ENCODE measurements at regions not wholly inside any gene's neighbourhood (a gene's known extent, or its start where the extent isn't known, plus 50 kb on each side); places are given as distances from the start of the nearest gene placed in this dataset.

DNA sequence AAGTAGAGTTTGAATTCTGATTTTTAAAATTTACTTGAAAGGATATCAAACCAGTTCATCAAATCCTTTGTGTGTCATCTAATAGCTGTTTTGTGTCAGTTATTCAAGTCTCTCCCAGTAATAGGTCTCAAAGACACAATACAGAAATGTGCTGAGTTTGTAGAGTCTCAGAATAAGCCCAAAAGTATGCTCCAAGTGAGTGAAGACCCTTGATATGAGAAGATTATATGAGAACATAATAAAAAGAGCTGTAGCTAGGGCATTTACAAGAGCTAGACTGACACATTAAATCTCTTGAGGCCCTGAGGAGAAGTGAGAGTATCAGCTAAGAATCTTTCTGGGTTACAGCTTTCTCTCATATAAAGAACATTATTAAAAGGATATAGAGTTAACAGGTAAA, 721.0 kb upstream of the ARRDC3 start:
- Histone ChIP-seq H3K9ac (ENCODE audit: low read depth, low read length) (no peak overlapping the region), H3K27me3 (ENCODE audit: control insufficient read depth, insufficient read depth, low read length) (no peaks in the 10 kb centered on the region), H3K4me3 (ENCODE audit: low read depth, low read length) (no peak overlapping the region), H3K27ac (ENCODE audit: low read depth, low read length) (no peak overlapping the region), H3K4me1 (ENCODE audit: control insufficient read depth, insufficient read depth, low read length) (no peaks in the 10 kb centered on the region), H3K9me3 (ENCODE audit: control insufficient read depth, insufficient read depth, low read length) (no peaks in the 10 kb centered on the region), H3K36me3 (ENCODE audit: control insufficient read depth, insufficient read depth, low read length) (no peaks in the 10 kb centered on the region)

DNA sequence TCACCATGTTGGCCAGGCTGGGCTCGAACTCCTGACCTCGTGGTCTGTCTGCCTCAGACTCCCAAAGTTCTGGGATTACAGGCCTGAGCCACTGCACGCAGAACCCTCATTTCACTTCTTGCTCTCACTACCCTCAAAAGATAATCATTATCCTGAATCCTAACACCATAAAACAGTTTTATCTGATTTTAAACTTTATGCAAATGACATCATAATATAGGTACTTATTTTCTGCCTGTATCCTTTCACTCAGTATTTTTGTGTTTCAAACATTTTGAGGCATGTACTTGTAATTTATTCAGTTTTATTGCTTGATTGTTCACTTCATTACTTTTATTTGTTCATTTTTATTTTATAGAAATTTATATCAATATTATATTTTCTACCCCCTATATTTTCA, 719.2 kb upstream of the ARRDC3 start:
- H3K9ac ChIP-seq (ENCODE audit: low read depth, low read length) = no peak overlapping the region
- no peaks in the 10 kb centered on the region for H3K36me3 ChIP-seq (ENCODE audit: control insufficient read depth, insufficient read depth, low read length)
- H3K4me3 ChIP-seq (ENCODE audit: low read depth, low read length) = no peak overlapping the region
- no peaks in the 10 kb centered on the region for H3K27me3 ChIP-seq (ENCODE audit: control insufficient read depth, insufficient read depth, low read length)
- H3K4me1 ChIP-seq (ENCODE audit: control insufficient read depth, insufficient read depth, low read length) = no peaks in the 10 kb centered on the region
- H3K27ac ChIP-seq (ENCODE audit: low read depth, low read length) = no peak overlapping the region
- no peaks in the 10 kb centered on the region for H3K9me3 ChIP-seq (ENCODE audit: control insufficient read depth, insufficient read depth, low read length)

DNA sequence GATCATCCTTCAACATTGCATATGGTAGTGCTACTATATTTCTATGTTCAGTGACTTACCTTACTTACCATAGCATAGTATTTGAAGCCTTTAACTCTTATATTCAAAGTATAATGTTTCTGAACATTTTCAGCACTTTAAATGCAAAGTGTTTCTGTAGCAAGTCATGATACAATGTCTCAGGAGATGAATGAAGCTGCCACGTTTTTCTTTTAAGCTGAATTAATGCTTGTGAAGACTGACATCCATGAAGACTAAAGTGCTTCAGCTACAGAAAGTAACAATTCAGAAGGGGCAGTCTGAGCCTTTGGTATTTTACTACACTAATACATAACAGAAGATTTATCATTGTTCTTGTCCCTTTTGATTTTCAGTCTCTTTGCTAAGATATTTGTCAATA, 709.1 kb upstream of the ARRDC3 start:
- H3K9ac ChIP-seq (ENCODE audit: low read depth, low read length) = no peak overlapping the region

GRCh38 chr5:92086059-92086811, 703.1 kb upstream of the ARRDC3 start:
- Histone ChIP-seq H3K9ac (ENCODE audit: low read depth, low read length) (no peak overlapping the region), H3K4me1 (ENCODE audit: control insufficient read depth, insufficient read depth, low read length) (no peaks in the 10 kb centered on the region), H3K27me3 (ENCODE audit: control insufficient read depth, insufficient read depth, low read length) (no peaks in the 10 kb centered on the region), H3K36me3 (ENCODE audit: control insufficient read depth, insufficient read depth, low read length) (no peaks in the 10 kb centered on the region), H3K4me3 (ENCODE audit: low read depth, low read length) (no peak overlapping the region), H3K27ac (ENCODE audit: low read depth, low read length) (no peak overlapping the region), H3K9me3 (ENCODE audit: control insufficient read depth, insufficient read depth, low read length) (no peaks in the 10 kb centered on the region)

More for the DNA sequence above, 709.1 kb upstream of the ARRDC3 start:
- Histone ChIP-seq H3K4me1 (ENCODE audit: control insufficient read depth, insufficient read depth, low read length) (no peaks in the 10 kb centered on the region), H3K27ac (ENCODE audit: low read depth, low read length) (no peak overlapping the region), H3K36me3 (ENCODE audit: control insufficient read depth, insufficient read depth, low read length) (no peaks in the 10 kb centered on the region), H3K9me3 (ENCODE audit: control insufficient read depth, insufficient read depth, low read length) (no peaks in the 10 kb centered on the region), H3K4me3 (ENCODE audit: low read depth, low read length) (no peak overlapping the region), H3K27me3 (ENCODE audit: control insufficient read depth, insufficient read depth, low read length) (no peaks in the 10 kb centered on the region)

- H3K36me3 ChIP-seq (ENCODE audit: control insufficient read depth, insufficient read depth, low read length) = no peaks in the 10 kb centered on the region
- no peak overlapping the region for H3K4me3 ChIP-seq (ENCODE audit: low read depth, low read length)
- H3K27ac ChIP-seq (ENCODE audit: low read depth, low read length) = no peak overlapping the region
- H3K9me3 ChIP-seq (ENCODE audit: control insufficient read depth, insufficient read depth, low read length) = no peaks in the 10 kb centered on the region
- H3K4me1 ChIP-seq (ENCODE audit: control insufficient read depth, insufficient read depth, low read length) = no peaks in the 10 kb centered on the region
- no peaks in the 10 kb centered on the region for H3K27me3 ChIP-seq (ENCODE audit: control insufficient read depth, insufficient read depth, low read length)
- no peak overlapping the region for H3K9ac ChIP-seq (ENCODE audit: low read depth, low read length)
These were observed 699.0 kb upstream of the ARRDC3 start for GRCh38 chr5:92081958-92082712.

DNA sequence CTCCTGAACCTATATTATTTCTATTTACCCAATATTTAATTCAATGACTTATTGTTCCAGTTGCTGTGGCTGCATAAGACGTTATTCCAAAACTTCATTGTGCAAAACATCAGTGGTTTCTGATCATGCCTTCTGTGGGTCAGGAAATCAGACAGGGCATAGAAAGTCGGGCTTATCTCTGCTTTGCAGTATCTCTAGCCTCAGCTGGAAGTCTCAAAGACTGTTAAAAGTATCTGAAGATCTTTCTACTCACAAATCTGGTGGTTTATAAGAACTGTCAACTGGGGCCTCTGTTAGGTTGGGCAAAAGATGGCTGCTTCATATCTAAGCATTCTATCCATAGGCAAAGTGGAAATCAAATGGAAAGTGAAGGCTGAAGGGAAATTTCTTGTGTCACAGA, 687.7 kb upstream of the ARRDC3 start:
- Histone ChIP-seq H3K27me3 (ENCODE audit: control insufficient read depth, insufficient read depth, low read length) (no peaks in the 10 kb centered on the region), H3K9me3 (ENCODE audit: control insufficient read depth, insufficient read depth, low read length) (peaks cover 16% of the 10 kb centered on the region), H3K36me3 (ENCODE audit: control insufficient read depth, insufficient read depth, low read length) (no peaks in the 10 kb centered on the region), H3K4me3 (ENCODE audit: low read depth, low read length) (no peak overlapping the region), H3K27ac (ENCODE audit: low read depth, low read length) (no peak overlapping the region), H3K9ac (ENCODE audit: low read depth, low read length) (no peak overlapping the region), H3K4me1 (ENCODE audit: control insufficient read depth, insufficient read depth, low read length) (no peaks in the 10 kb centered on the region)

DNA sequence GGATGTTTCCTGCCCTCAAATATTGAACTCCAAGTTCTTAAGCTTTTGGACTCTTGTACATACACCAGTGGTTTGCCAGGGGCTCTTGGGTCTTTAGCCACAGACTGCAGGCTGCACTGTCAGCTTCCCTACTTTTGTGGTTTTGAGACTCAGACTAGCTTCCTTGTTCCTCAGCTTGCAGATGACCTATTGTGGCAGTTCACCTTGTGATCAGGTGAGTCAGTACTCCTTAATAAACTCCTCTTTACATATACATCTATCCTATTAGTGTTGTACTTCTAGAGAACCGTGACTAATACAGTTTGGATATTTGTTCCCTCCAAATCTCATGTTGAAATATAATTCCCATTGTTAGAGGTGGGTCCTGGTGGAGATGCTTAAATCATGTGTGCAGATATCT, 681.9 kb upstream of the ARRDC3 start:
- H3K9ac ChIP-seq (ENCODE audit: low read depth, low read length) = no peak overlapping the region
- H3K4me3 ChIP-seq (ENCODE audit: low read depth, low read length) = no peak overlapping the region
- H3K4me1 ChIP-seq (ENCODE audit: control insufficient read depth, insufficient read depth, low read length) = no peaks in the 10 kb centered on the region
- H3K27ac ChIP-seq (ENCODE audit: low read depth, low read length) = no peak overlapping the region
- no peaks in the 10 kb centered on the region for H3K27me3 ChIP-seq (ENCODE audit: control insufficient read depth, insufficient read depth, low read length)
- H3K9me3 ChIP-seq (ENCODE audit: control insufficient read depth, insufficient read depth, low read length) = peaks cover 38% of the 10 kb centered on the region
- no peaks in the 10 kb centered on the region for H3K36me3 ChIP-seq (ENCODE audit: control insufficient read depth, insufficient read depth, low read length)

- no peak overlapping the region for H3K9ac ChIP-seq (ENCODE audit: low read depth, low read length)
- H3K27ac ChIP-seq (ENCODE audit: low read depth, low read length) = no peak overlapping the region
- H3K4me3 ChIP-seq (ENCODE audit: low read depth, low read length) = no peak overlapping the region
- no peaks in the 10 kb centered on the region for H3K36me3 ChIP-seq (ENCODE audit: control insufficient read depth, insufficient read depth, low read length)
- H3K9me3 ChIP-seq (ENCODE audit: control insufficient read depth, insufficient read depth, low read length) = no peaks in the 10 kb centered on the region
- no peaks in the 10 kb centered on the region for H3K4me1 ChIP-seq (ENCODE audit: control insufficient read depth, insufficient read depth, low read length)
- H3K27me3 ChIP-seq (ENCODE audit: control insufficient read depth, insufficient read depth, low read length) = no peaks in the 10 kb centered on the region
These were observed 668.6 kb upstream of the ARRDC3 start for GRCh38 chr5:92051741-92052140.

DNA sequence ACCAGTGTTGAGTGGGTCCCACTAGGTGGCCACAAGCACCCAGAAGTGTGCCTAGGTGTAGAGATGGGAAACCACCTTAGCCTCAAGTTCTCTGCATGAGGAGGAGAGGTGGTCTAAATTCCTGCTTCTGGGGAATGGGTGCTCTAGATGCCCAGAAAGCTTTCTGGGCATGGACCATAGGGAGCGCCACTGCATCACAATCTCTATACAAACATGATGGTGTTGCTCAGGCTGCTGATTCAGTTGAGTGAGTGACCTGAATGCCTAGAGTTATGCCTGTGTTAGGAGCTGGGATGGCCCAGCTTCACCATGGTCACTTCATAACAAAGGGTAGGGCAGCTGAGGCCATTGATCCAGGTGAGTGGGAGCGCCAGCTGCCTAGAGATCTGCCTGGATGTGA, 667.9 kb upstream of the ARRDC3 start:
- H3K27ac ChIP-seq (ENCODE audit: low read depth, low read length) = no peak overlapping the region
- no peaks in the 10 kb centered on the region for H3K4me1 ChIP-seq (ENCODE audit: control insufficient read depth, insufficient read depth, low read length)
- H3K27me3 ChIP-seq (ENCODE audit: control insufficient read depth, insufficient read depth, low read length) = no peaks in the 10 kb centered on the region
- H3K4me3 ChIP-seq (ENCODE audit: low read depth, low read length) = no peak overlapping the region
- H3K36me3 ChIP-seq (ENCODE audit: control insufficient read depth, insufficient read depth, low read length) = no peaks in the 10 kb centered on the region
- no peaks in the 10 kb centered on the region for H3K9me3 ChIP-seq (ENCODE audit: control insufficient read depth, insufficient read depth, low read length)
- H3K9ac ChIP-seq (ENCODE audit: low read depth, low read length) = no peak overlapping the region

DNA sequence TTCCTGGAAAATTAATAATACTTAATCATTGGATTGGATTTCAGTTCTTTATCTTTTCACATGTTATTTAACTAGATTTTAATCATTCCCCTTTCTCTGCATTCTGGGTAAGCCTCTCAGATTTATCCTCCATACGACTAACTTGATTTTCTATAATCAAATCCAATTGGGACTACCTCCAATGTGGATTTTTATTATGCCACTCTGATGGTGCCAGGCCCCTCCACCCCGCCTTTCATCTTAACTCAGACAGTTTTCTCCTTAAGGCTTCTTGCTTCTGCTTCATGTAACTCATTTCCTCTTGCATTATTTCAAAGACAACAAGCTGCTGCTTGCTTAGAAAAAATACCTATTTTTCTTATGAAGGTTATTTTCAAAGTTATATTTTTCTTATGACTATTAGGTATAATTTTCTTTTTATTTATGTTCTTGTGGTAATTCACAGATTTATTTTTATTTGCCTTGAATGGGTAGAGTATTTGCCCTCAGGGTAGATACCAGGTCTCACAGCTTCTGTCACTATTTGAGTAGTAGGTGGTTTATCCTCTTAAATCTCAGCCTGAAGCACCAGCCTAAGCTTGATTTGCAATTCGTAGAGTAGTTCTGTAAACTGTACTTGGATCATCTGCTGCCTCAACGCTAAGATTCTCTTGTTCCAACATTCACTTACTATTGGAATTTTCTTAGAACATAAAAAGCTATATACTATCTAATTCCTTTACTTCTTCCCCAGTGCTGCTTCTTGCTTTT, 659.0 kb upstream of the ARRDC3 start:
- no peaks in the 10 kb centered on the region; the same call in 1 of the 2 replicates for H3K4me1 ChIP-seq (ENCODE audit: control insufficient read depth, insufficient read depth, low read length)
- H3K4me3 ChIP-seq (ENCODE audit: low read depth, low read length) = no peak overlapping the region
- no peaks in the 10 kb centered on the region for H3K9me3 ChIP-seq (ENCODE audit: control insufficient read depth, insufficient read depth, low read length)
- no peak overlapping the region for H3K9ac ChIP-seq (ENCODE audit: low read depth, low read length)
- no peaks in the 10 kb centered on the region for H3K36me3 ChIP-seq (ENCODE audit: control insufficient read depth, insufficient read depth, low read length)
- H3K27me3 ChIP-seq (ENCODE audit: control insufficient read depth, insufficient read depth, low read length) = no peaks in the 10 kb centered on the region
- no peak overlapping the region for H3K27ac ChIP-seq (ENCODE audit: low read depth, low read length)

DNA sequence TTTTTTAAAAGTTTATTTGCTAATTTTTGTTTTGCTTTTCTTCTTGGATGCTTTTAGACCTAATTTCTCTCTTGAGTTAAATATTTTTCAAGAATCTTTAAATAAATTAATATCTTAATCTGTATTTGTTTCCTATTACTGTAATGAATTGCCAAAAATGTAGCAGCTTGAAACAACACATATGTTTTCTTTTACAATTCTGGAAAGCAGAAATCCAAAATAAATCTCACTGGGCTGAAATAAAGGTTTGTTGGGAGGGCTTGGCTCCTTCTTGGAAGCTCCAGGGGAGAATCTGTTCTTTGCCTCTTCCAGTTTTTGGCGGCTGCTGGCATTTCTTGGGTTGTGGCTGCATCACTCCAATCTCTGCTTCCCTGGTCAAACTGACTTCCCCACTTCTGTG, 658.1 kb upstream of the ARRDC3 start:
- H3K4me1 ChIP-seq (ENCODE audit: control insufficient read depth, insufficient read depth, low read length) = no peaks in the 10 kb centered on the region; the same call in 1 of the 2 replicates
- H3K27ac ChIP-seq (ENCODE audit: low read depth, low read length) = no peak overlapping the region
- no peaks in the 10 kb centered on the region for H3K9me3 ChIP-seq (ENCODE audit: control insufficient read depth, insufficient read depth, low read length)
- H3K36me3 ChIP-seq (ENCODE audit: control insufficient read depth, insufficient read depth, low read length) = no peaks in the 10 kb centered on the region
- no peak overlapping the region for H3K9ac ChIP-seq (ENCODE audit: low read depth, low read length)
- no peak overlapping the region for H3K4me3 ChIP-seq (ENCODE audit: low read depth, low read length)
- no peaks in the 10 kb centered on the region for H3K27me3 ChIP-seq (ENCODE audit: control insufficient read depth, insufficient read depth, low read length)

Measured in HUES48 (cell line).